GM23338 (cell line): ENCODE measurements at regions not wholly inside any gene's neighbourhood (a gene's known extent, or its start where the extent isn't known, plus 50 kb on each side); places are given as distances from the start of the nearest gene placed in this dataset.
A peak's percentile ranks its signal among the peaks of the same experiment; 100 is the strongest.

Experiments used
- CREB1 ChIP-seq: fragments of 250-450 bp; sonication (Bioruptor Pico); IDR thresholded peaks from 2 replicates; pipeline ENCODE4 v1.5.0; 2020; ENCODE audit warnings: low read depth, mild to moderate bottlenecking, moderate library complexity
- CTCF ChIP-seq, 2 experiments: fragments of 200-600 bp in 1 of 2; sonication (generic) in 1 of 2; conservative IDR thresholded peaks; 2 replicates each; pipeline versions ENCODE4 v1.5.1 to v1.6.1; 2016 to 2017; ENCODE audit warnings: antibody characterized with exemption in 2 of 2, low read depth in 2 of 2, mild to moderate bottlenecking in 2 of 2, moderate library complexity in 1 of 2
- EZH2 ChIP-seq: fragments of 200-600 bp; sonication (generic); IDR thresholded peaks from one replicate; pipeline ENCODE4 v1.8.0; 2017; ENCODE audit warnings: antibody characterized with exemption, mild to moderate bottlenecking, low read depth; ENCODE audit not compliant: unreplicated experiment
- EZH2phosphoT487 ChIP-seq: fragments of 200-600 bp; sonication (generic); IDR thresholded peaks from one replicate; pipeline ENCODE4 v1.8.1; 2018; ENCODE audit warnings: antibody characterized with exemption; ENCODE audit not compliant: unreplicated experiment
- JUNB ChIP-seq: IDR thresholded peaks from one replicate; pipeline ENCODE4 v1.6.1; 2016; ENCODE audit warnings: antibody characterized with exemption; ENCODE audit not compliant: unreplicated experiment
- NANOG ChIP-seq: IDR thresholded peaks from 2 replicates; pipeline ENCODE4 v1.6.1; 2016; ENCODE audit warnings: antibody characterized with exemption, borderline replicate concordance
- POLR2AphosphoS5 ChIP-seq: IDR thresholded peaks from 2 replicates; pipeline ENCODE4 v1.6.1; 2016; ENCODE audit warnings: antibody characterized with exemption, low read depth
- REST ChIP-seq: IDR thresholded peaks from one replicate; pipeline ENCODE4 v1.6.1; 2018; ENCODE audit warnings: antibody characterized with exemption; ENCODE audit not compliant: unreplicated experiment
- ZNF114 ChIP-seq: fragments of 250-450 bp; sonication (Bioruptor Pico); IDR thresholded peaks from 2 replicates; pipeline ENCODE4 v1.5.0; 2020; ENCODE audit warnings: mild to moderate bottlenecking, moderate library complexity
- ZNF331 ChIP-seq: fragments of 250-450 bp; sonication (Bioruptor Pico); IDR thresholded peaks from 2 replicates; pipeline ENCODE4 v1.5.0; 2020; ENCODE audit warnings: low read depth, mild to moderate bottlenecking, moderate library complexity
- ZNF462 ChIP-seq: fragments of 250-450 bp; sonication (Bioruptor Pico); IDR thresholded peaks from 2 replicates; pipeline ENCODE4 v1.5.0; 2020; ENCODE audit warnings: mild to moderate bottlenecking, moderate library complexity
- TF ChIP-seq, protein P1 (sequence below): IDR thresholded peaks from 2 replicates; pipeline ENCODE4 v1.6.1; 2016; ENCODE audit warnings: antibody characterized with exemption

GRCh38 chr2:181738074-181738473 is 57.8 kb upstream of the NEUROD1 start:
- peak; percentile 59 to 67 for TF ChIP-seq CTCF (conservative IDR thresholded peaks at IDR 0.05; ENCODE audit: low read depth in 2 of 2)
- TF ChIP-seq POLR2AphosphoS5: no peak
- TF ChIP-seq EZH2phosphoT487: no peak
- no peak for TF ChIP-seq CREB1
- TF ChIP-seq REST: no peak
- no peak for TF ChIP-seq EZH2
- no peak for TF ChIP-seq ZNF462 (CRISPR knock-in tag)
- TF ChIP-seq, protein P1, sequence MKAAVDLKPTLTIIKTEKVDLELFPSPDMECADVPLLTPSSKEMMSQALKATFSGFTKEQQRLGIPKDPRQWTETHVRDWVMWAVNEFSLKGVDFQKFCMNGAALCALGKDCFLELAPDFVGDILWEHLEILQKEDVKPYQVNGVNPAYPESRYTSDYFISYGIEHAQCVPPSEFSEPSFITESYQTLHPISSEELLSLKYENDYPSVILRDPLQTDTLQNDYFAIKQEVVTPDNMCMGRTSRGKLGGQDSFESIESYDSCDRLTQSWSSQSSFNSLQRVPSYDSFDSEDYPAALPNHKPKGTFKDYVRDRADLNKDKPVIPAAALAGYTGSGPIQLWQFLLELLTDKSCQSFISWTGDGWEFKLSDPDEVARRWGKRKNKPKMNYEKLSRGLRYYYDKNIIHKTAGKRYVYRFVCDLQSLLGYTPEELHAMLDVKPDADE: no peak
- no peak for TF ChIP-seq ZNF114 (CRISPR knock-in tag)
- no peak for TF ChIP-seq ZNF331 (CRISPR knock-in tag)
- TF ChIP-seq NANOG: no peak
- TF ChIP-seq JUNB: no peak
